ENCODE measurements at regions not wholly inside any gene's neighbourhood (a gene's known extent, or its start where the extent isn't known, plus 50 kb on each side); places are given as distances from the start of the nearest gene placed in this dataset.

- Histone ChIP-seq H3K36me3 (ENCODE audit: control insufficient read depth in 2 of 4, insufficient read depth in 4 of 4, low read length in 3 of 4) (no peaks in the 10 kb centered on the region), H3K14ac (ENCODE audit: insufficient read length) (no peak overlapping the region), H2BK20ac (ENCODE audit: low read length) (no peak overlapping the region), H2BK120ac (replicated peaks; ENCODE audit: low read depth, low read length) (no peak overlapping the region), H4K5ac (ENCODE audit: insufficient read length, low read depth, low read length) (no peak overlapping the region), H3K4me1 (replicated peaks in 1 of 4; ENCODE audit: control insufficient read depth in 3 of 4, insufficient read depth in 4 of 4, low read length in 3 of 4) (no peaks in the 10 kb centered on the region), H3K27me3 (replicated peaks in 1 of 4; ENCODE audit: control insufficient read depth in 3 of 4, extremely low read depth in 1 of 4, insufficient read depth in 3 of 4, low read length in 3 of 4) (no peaks in the 10 kb centered on the region), H3K23ac (ENCODE audit: insufficient read length) (no peak overlapping the region), H3K18ac (ENCODE audit: extremely low read depth, low read length) (no peak overlapping the region), H3K56ac (replicated peaks; ENCODE audit: insufficient read length, low read depth, low read length) (no peak overlapping the region), H2AFZ (ENCODE audit: low read length) (no peak overlapping the region), H4K8ac (ENCODE audit: extremely low read depth, insufficient read depth, low read length) (no peak overlapping the region), H2BK12ac (ENCODE audit: low read depth, low read length) (no peak overlapping the region), H3K4ac (replicated peaks; ENCODE audit: insufficient read length, low read depth, low read length) (no peak overlapping the region), H3K9ac (replicated peaks in 1 of 4; ENCODE audit: extremely low read depth in 1 of 4, low read depth in 3 of 4, low read length in 3 of 4) (no peak overlapping the region), H3K27ac (ENCODE audit: low read depth, low read length) (no peak overlapping the region), H4K20me1 (replicated peaks in 1 of 2; ENCODE audit: control insufficient read depth in 1 of 2, insufficient read depth in 2 of 2, low read length in 2 of 2) (no peaks in the 10 kb centered on the region), H2AK5ac (ENCODE audit: low read depth, low read length) (no peak overlapping the region), H3K4me3 (ENCODE audit: extremely low read depth in 1 of 4, insufficient read depth in 2 of 4, low read depth in 3 of 4, low read length in 4 of 4) (no peak overlapping the region), H3K9me3 (ENCODE audit: insufficient read depth in 2 of 2, low read depth in 1 of 2, low read length in 1 of 2) (no peaks in the 10 kb centered on the region; a peak in 1 of 4 replicates), H3K4me2 (ENCODE audit: insufficient read depth in 1 of 2, low read depth in 2 of 2, low read length in 2 of 2) (no peak overlapping the region), H3K23me2 (ENCODE audit: low read depth, low read length) (no peaks in the 10 kb centered on the region), H3K79me2 (ENCODE audit: control insufficient read depth in 1 of 2, insufficient read depth in 2 of 2, low read length in 2 of 2) (no peaks in the 10 kb centered on the region), H2BK15ac (ENCODE audit: low read length) (no peak overlapping the region), H3K79me1 (ENCODE audit: low read depth, low read length) (no peaks in the 10 kb centered on the region), H4K91ac (replicated peaks; ENCODE audit: insufficient read length, low read length) (no peak overlapping the region), H2BK5ac (ENCODE audit: low read depth, low read length) (no peak overlapping the region)
- TF ChIP-seq, protein P1, sequence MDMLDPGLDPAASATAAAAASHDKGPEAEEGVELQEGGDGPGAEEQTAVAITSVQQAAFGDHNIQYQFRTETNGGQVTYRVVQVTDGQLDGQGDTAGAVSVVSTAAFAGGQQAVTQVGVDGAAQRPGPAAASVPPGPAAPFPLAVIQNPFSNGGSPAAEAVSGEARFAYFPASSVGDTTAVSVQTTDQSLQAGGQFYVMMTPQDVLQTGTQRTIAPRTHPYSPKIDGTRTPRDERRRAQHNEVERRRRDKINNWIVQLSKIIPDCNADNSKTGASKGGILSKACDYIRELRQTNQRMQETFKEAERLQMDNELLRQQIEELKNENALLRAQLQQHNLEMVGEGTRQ (IDR thresholded peaks at IDR 0.05; ENCODE audit: low read length), result no peak
- no peak for TF ChIP-seq RFX5 (IDR thresholded peaks at IDR 0.05; ENCODE audit: borderline replicate concordance, low read depth, low read length)
- WGBS, 2 experiments (ENCODE audit: extremely low coverage in 1 of 2, insufficient coverage in 1 of 2, insufficient read length in 1 of 2, insufficient replicate concordance in 2 of 2, low coverage in 1 of 2, low lambda C conversion rate in 2 of 2, missing lambda C conversion rate in 1 of 2), result 88 to 100% methylated on average over 2 to 10 of the region's 10 CpGs
- no peak for DNase-seq (ENCODE audit: low read depth in 1 of 2, low spot score in 2 of 2)
- no peak for FAIRE-seq
- CTCF ChIA-PET (ENCODE audit: partially characterized antibody), result interaction anchor here (0.6 to 1.7 kb wide), 4 partner anchors 19 to 1132 kb away, joined by 3 to 4 read pairs (median 3); no protein-coding TSS in a partner anchor
- POLR2A ChIA-PET (ENCODE audit: partially characterized antibody), result no interaction called here
These were observed 181.9 kb upstream of the MSX2 start for GRCh38 chr5:174542471-174542870.
